Activated B cell treated with CpG ODN at 0.5 μM for 24 hours (primary cell): ENCODE measurements at regions not wholly inside any gene's neighbourhood (a gene's known extent, or its start where the extent isn't known, plus 50 kb on each side); places are given as distances from the start of the nearest gene placed in this dataset.

Experiments used
- ATAC-seq: fragments of 200-7000 bp; cut with Tn5 transposase; one replicate; pipeline ENCODE4 v1.10.0; 2021; ENCODE audit warnings: low read depth, mild to moderate bottlenecking, moderate library complexity
- CTCF ChIA-PET: fragments of 350-600 bp; sonication (Branson Sonifier 250); formaldehyde crosslinking; loops from one replicate; lab custom pipeline; 2021; ENCODE audit warnings: antibody characterized with exemption; lab: Charles Lee
- POLR2A ChIA-PET: fragments of 350-600 bp; sonication (Branson Sonifier 250); formaldehyde crosslinking; loops from one replicate; lab custom pipeline; 2021; ENCODE audit warnings: antibody characterized with exemption; lab: Charles Lee
- DNase-seq: peaks from one replicate; pipeline ENCODE4 v3.0.0; 2022
- H3K27ac Mint-ChIP-seq: one replicate; pipeline ENCODE4 v1.8.0; 2020; ENCODE audit warnings: mixed read lengths
- H3K27me3 Mint-ChIP-seq: one replicate; pipeline ENCODE4 v1.8.0; 2021; ENCODE audit warnings: mixed read lengths
- H3K36me3 Mint-ChIP-seq: one replicate; pipeline ENCODE4 v1.8.0; 2021; ENCODE audit warnings: low read depth, mixed read lengths
- H3K4me1 Mint-ChIP-seq: one replicate; pipeline ENCODE4 v1.8.0; 2021; ENCODE audit warnings: mixed read lengths
- H3K4me3 Mint-ChIP-seq: one replicate; pipeline ENCODE4 v1.8.0; 2020; ENCODE audit warnings: mild to moderate bottlenecking, mixed read lengths
- H3K9me3 Mint-ChIP-seq: one replicate; pipeline ENCODE4 v1.8.0; 2020; ENCODE audit warnings: mixed read lengths
- intact Hi-C: fragments of 100-400 bp; cut with micrococcal nuclease; formaldehyde crosslinking; loops from one replicate; pipeline ENCODE4 v1.15.1; 2024
- TF ChIP-seq, protein P1 (sequence below): fragments of 200-600 bp; IDR thresholded peaks from one replicate; pipeline ENCODE4 v1.8.0; 2022; ENCODE audit warnings: antibody characterized with exemption, mild to moderate bottlenecking

DNA sequence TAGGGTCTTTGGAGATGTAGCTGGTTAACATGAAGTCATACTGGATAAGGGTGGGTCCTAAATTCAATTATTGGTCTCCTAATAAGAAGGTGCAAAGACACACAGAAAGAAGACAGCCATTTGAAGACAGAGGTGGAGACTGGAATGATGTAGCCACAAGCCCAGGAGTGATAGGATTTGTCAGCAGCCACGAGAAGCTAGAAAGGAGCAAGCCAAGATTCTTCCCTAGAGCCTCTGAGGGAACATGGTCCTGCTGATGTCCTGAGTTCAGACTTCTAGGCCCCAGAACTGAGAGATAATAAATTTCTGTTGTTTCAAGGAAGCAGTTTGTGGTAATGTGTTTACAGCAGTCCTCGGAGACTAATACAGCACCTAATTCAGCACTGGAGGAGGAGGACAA is 203.3 kb upstream of the SRRM4 start:
- ChIA-PET CTCF (no interaction called here), POLR2A (no interaction called here)
- Mint-ChIP-seq H3K36me3 (no peaks in the 10 kb centered on the region), H3K9me3 (no peaks in the 10 kb centered on the region), H3K4me1 (no peaks in the 10 kb centered on the region), H3K27me3 (peaks cover 17% of the 10 kb centered on the region), H3K27ac (no peak overlapping the region), H3K4me3 (no peak overlapping the region)
- TF ChIP-seq, protein P1, sequence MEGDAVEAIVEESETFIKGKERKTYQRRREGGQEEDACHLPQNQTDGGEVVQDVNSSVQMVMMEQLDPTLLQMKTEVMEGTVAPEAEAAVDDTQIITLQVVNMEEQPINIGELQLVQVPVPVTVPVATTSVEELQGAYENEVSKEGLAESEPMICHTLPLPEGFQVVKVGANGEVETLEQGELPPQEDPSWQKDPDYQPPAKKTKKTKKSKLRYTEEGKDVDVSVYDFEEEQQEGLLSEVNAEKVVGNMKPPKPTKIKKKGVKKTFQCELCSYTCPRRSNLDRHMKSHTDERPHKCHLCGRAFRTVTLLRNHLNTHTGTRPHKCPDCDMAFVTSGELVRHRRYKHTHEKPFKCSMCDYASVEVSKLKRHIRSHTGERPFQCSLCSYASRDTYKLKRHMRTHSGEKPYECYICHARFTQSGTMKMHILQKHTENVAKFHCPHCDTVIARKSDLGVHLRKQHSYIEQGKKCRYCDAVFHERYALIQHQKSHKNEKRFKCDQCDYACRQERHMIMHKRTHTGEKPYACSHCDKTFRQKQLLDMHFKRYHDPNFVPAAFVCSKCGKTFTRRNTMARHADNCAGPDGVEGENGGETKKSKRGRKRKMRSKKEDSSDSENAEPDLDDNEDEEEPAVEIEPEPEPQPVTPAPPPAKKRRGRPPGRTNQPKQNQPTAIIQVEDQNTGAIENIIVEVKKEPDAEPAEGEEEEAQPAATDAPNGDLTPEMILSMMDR = no peak
- intact Hi-C loops = no loop called here
- ATAC-seq = no peak
- no peak for DNase-seq

DNA sequence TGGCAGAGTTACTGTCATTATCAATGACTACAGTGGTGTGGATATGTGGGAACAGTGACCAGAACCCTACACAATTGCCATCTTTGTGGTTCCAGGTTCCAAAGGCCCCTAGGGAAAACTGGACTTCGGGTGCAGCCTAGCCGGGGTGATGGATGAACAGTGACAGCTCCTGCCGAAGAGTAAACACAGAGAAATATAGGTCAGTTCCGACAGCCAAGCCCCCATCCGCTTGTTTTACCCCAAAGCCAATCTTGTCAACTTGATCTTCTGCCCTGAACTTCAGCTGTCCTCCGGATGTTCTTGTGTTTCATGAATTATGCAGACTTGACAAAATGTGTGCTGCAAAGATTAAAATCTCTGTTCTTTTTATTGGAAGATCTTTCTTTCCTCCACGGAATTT is 200.4 kb upstream of the SRRM4 start:
- Mint-ChIP-seq H3K4me1 (no peaks in the 10 kb centered on the region), H3K9me3 (no peaks in the 10 kb centered on the region), H3K27me3 (no peaks in the 10 kb centered on the region), H3K36me3 (no peaks in the 10 kb centered on the region), H3K27ac (no peak overlapping the region), H3K4me3 (no peak overlapping the region)
- intact Hi-C loops = no loop called here
- DNase-seq (no peak), ATAC-seq (no peak)
- CTCF ChIA-PET = no interaction called here
- POLR2A ChIA-PET = no interaction called here
- TF ChIP-seq, protein P1 = no peak

- no peak overlapping the region for H3K4me3 Mint-ChIP-seq
- ChIA-PET POLR2A (no interaction called here), CTCF (no interaction called here)
- H3K36me3 Mint-ChIP-seq = no peaks in the 10 kb centered on the region
- ATAC-seq (no peak), DNase-seq (no peak)
- no peaks in the 10 kb centered on the region for H3K4me1 Mint-ChIP-seq
- TF ChIP-seq, protein P1 = no peak
- no peaks in the 10 kb centered on the region for H3K9me3 Mint-ChIP-seq
- H3K27ac Mint-ChIP-seq = no peak overlapping the region
- no peaks in the 10 kb centered on the region for H3K27me3 Mint-ChIP-seq
- intact Hi-C loops = no loop called here
Observed at GRCh38 chr12:118781692-118782091, 199.6 kb upstream of the SRRM4 start.

- ChIA-PET CTCF (no interaction called here), POLR2A (no interaction called here)
- no peak for DNase-seq
- no peaks in the 10 kb centered on the region for H3K36me3 Mint-ChIP-seq
- H3K27ac Mint-ChIP-seq = no peak overlapping the region
- TF ChIP-seq, protein P1 = no peak
- ATAC-seq = no peak
- H3K4me1 Mint-ChIP-seq = no peaks in the 10 kb centered on the region
- no peaks in the 10 kb centered on the region for H3K9me3 Mint-ChIP-seq
- no peaks in the 10 kb centered on the region for H3K27me3 Mint-ChIP-seq
- intact Hi-C loops = no loop called here
- no peak overlapping the region for H3K4me3 Mint-ChIP-seq
Observed at GRCh38 chr12:118783703-118784102, 197.6 kb upstream of the SRRM4 start.

DNA sequence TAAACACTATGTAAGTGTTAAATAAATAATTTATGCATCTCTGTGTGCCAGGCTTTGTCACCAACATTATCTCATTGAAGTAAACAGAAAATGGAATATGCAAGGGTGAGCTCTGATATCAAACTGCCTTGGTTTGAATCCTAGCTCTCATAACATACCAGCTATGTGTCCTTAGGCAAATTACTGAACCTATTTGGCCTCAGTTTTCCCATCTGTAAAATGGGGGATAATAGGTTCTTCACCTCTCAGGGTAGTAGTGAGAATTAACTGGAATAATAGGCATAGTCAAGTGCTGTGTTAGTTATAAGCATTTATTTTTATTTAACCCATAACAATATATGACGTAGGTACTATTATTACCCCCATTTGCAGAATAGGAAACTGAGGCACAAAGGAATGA is 190.8 kb upstream of the SRRM4 start:
- ChIA-PET CTCF (no interaction called here), POLR2A (no interaction called here)
- ATAC-seq (no peak), DNase-seq (no peak)
- intact Hi-C loops = no loop called here
- Mint-ChIP-seq H3K27me3 (no peaks in the 10 kb centered on the region), H3K4me3 (no peak overlapping the region), H3K4me1 (no peaks in the 10 kb centered on the region), H3K9me3 (no peaks in the 10 kb centered on the region), H3K36me3 (no peaks in the 10 kb centered on the region), H3K27ac (no peak overlapping the region)
- TF ChIP-seq, protein P1 = no peak
